T-helper 2 cell treated with Interferon-gamma antibody and Interleukin-4, amounts not matched to agents 100 ng/mL and 5 ng/mL, for 36 hours (primary cell): ENCODE measurements at regions not wholly inside any gene's neighbourhood (a gene's known extent, or its start where the extent isn't known, plus 50 kb on each side); places are given as distances from the start of the nearest gene placed in this dataset.

Source experiments
- intact Hi-C: fragments of 100-400 bp; cut with micrococcal nuclease; formaldehyde crosslinking; loops from one replicate; pipeline ENCODE4 v1.15.1; 2023

DNA sequence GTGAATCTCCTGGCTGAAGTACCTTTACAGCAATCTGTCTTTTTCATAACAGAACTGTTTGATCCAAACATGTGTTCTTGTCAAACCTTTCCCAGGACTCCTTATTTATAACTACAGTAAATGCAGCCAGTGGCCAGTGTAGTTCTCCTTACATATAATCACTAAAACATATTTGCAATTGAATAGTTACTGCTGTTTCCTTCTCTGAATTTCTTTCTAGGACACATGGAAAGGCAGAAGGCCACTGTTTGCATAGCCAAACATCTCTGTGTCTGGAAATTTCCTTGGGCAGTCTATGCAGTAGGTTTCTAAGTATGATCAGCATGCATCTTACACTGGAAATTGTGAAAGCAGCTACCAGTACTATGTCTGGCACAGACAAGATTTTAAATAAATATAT is 57.4 kb upstream of the COL3A1 start:
- intact Hi-C loops: no loop called here

DNA sequence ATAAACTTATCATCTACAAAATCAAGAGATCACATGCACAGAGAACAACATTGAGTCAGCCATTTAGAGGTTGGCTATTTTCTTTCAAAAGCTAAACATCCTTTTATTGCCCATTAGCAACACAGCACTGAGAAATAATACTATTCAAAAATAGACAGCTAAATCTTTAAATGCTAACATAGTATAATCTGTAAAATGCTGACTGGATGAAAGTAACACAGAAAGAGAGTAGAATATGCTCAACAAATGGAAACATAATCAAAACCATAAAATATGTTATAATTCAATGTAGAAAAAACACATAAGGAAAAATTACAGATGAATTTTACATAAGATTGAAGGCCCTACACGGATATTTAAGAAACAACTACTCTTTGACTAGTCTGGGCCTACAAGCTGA is 56.5 kb upstream of the COL3A1 start:
- intact Hi-C loops: no loop called here

DNA sequence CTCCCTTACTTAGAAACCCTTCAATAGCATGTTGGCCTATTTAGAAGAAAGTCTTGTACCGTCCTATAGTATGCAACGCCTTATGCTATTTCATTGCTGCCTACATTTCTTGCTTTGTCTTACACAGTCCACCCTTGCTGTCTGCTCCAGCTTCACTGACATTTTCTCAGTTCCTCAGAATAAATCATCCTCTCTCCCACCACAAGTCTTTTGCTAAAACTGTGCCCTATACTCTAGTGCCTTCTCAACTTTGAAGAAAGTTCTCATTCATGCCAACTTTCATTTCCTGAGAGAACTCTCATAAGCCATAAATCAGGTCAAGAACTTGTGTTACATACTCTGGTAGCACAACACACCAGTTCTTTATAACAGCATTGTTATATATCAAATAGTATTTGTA is 54.3 kb upstream of the COL3A1 start:
- intact Hi-C loops: no loop called here

DNA sequence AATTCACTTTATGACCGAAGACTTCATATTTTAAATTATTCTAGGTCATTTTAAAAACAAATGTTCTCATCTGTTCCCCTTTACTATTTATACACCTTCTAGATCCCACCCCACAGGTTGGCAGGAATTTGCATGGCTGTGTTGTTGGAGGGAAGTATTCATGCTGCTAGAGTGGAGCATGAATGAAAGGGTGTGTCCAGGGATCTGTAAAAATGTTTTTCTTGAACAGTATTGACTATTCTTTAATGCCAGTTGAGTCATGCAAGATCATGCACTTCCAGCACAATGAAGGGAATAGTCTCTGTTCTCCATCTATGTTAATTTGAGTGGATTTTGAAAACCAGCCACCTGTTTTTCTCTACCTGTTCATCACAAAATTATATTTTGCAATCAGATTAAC is 52.0 kb upstream of the COL3A1 start:
- intact Hi-C loops: no loop called here
